ENCODE measurements at regions not wholly inside any gene's neighbourhood (a gene's known extent, or its start where the extent isn't known, plus 50 kb on each side); places are given as distances from the start of the nearest gene placed in this dataset.

- Histone ChIP-seq H3K27ac (ENCODE audit: low read length) (no peak overlapping the region), H3K4me3 (ENCODE audit: low read length) (no peak overlapping the region), H2AFZ (ENCODE audit: low read length) (no peak overlapping the region)
These were observed 195.6 kb upstream of the COPS8 start for GRCh38 chr2:236889791-236890704.

GRCh38 chr2:236892721-236893120, 193.0 kb upstream of the COPS8 start:
- no peak overlapping the region for H3K27ac ChIP-seq (ENCODE audit: low read length)
- no peaks in the 10 kb centered on the region for H3K79me2 ChIP-seq (ENCODE audit: low read length)
- no peak for DNase-seq
- no peak overlapping the region for H3K4me2 ChIP-seq (ENCODE audit: low read depth, low read length)
- H3K36me3 ChIP-seq (replicated peaks; ENCODE audit: insufficient read depth, low read length), result no peaks in the 10 kb centered on the region
- H4K20me1 ChIP-seq (ENCODE audit: insufficient read depth, low read length), result no peaks in the 10 kb centered on the region
- no peak overlapping the region for H3K4me3 ChIP-seq (ENCODE audit: low read length)
- no peak overlapping the region for H2AFZ ChIP-seq (ENCODE audit: low read length)
- H3K9me2 ChIP-seq (replicated peaks; ENCODE audit: insufficient read depth, low read length), result no peaks in the 10 kb centered on the region
- H3K4me1 ChIP-seq (ENCODE audit: low read length), result no peaks in the 10 kb centered on the region
- H3K9ac ChIP-seq (ENCODE audit: low read length), result no peak overlapping the region
- H3K9me3 ChIP-seq (replicated peaks; ENCODE audit: insufficient read depth, low read length), result no peaks in the 10 kb centered on the region
- no peaks in the 10 kb centered on the region for H3F3A ChIP-seq (ENCODE audit: insufficient read depth, low read length)
- TF ChIP-seq EZH2 (optimal IDR thresholded peaks at IDR 0.05; ENCODE audit: low read depth, low read length), result no peak
- no peak for TF ChIP-seq EZH2phosphoT487 (IDR thresholded peaks at IDR 0.05; ENCODE audit: low read length)
- no peak for TF ChIP-seq CTCF (IDR thresholded peaks at IDR 0.05; ENCODE audit: low read length)
- no peaks in the 10 kb centered on the region for H3K27me3 ChIP-seq (replicated peaks; ENCODE audit: insufficient read depth, low read length)

More at GRCh38 chr2:236889791-236890704, 195.6 kb upstream of the COPS8 start:
- Histone ChIP-seq H3K9me2 (replicated peaks; ENCODE audit: insufficient read depth, low read length) (no peaks in the 10 kb centered on the region), H3K9me3 (replicated peaks; ENCODE audit: insufficient read depth, low read length) (no peaks in the 10 kb centered on the region), H3K4me2 (ENCODE audit: low read depth, low read length) (no peak overlapping the region), H3F3A (ENCODE audit: insufficient read depth, low read length) (no peaks in the 10 kb centered on the region), H3K27me3 (replicated peaks; ENCODE audit: insufficient read depth, low read length) (no peaks in the 10 kb centered on the region), H3K9ac (ENCODE audit: low read length) (no peak overlapping the region), H3K36me3 (replicated peaks; ENCODE audit: insufficient read depth, low read length) (no peaks in the 10 kb centered on the region), H4K20me1 (ENCODE audit: insufficient read depth, low read length) (no peaks in the 10 kb centered on the region), H3K79me2 (ENCODE audit: low read length) (no peaks in the 10 kb centered on the region), H3K4me1 (ENCODE audit: low read length) (no peaks in the 10 kb centered on the region)
- TF ChIP-seq EZH2 (optimal IDR thresholded peaks at IDR 0.05; ENCODE audit: low read depth, low read length) (no peak), CTCF (IDR thresholded peaks at IDR 0.05; ENCODE audit: low read length) (no peak), EZH2phosphoT487 (IDR thresholded peaks at IDR 0.05; ENCODE audit: low read length) (no peak)
- DNase-seq, result no peak

GRCh38 chr2:236894791-236895190, 190.9 kb upstream of the COPS8 start:
- H3K4me2 ChIP-seq (ENCODE audit: low read depth, low read length), result no peak overlapping the region
- DNase-seq, result no peak
- H3K27ac ChIP-seq (ENCODE audit: low read length), result no peak overlapping the region
- no peaks in the 10 kb centered on the region for H3K27me3 ChIP-seq (replicated peaks; ENCODE audit: insufficient read depth, low read length)
- no peak overlapping the region for H3K9ac ChIP-seq (ENCODE audit: low read length)
- H3K9me2 ChIP-seq (replicated peaks; ENCODE audit: insufficient read depth, low read length), result no peaks in the 10 kb centered on the region
- no peaks in the 10 kb centered on the region for H4K20me1 ChIP-seq (ENCODE audit: insufficient read depth, low read length)
- no peak overlapping the region for H3K4me3 ChIP-seq (ENCODE audit: low read length)
- no peaks in the 10 kb centered on the region for H3K9me3 ChIP-seq (replicated peaks; ENCODE audit: insufficient read depth, low read length)
- no peak overlapping the region for H2AFZ ChIP-seq (ENCODE audit: low read length)
- H3K79me2 ChIP-seq (ENCODE audit: low read length), result no peaks in the 10 kb centered on the region
- H3F3A ChIP-seq (ENCODE audit: insufficient read depth, low read length), result no peaks in the 10 kb centered on the region
- TF ChIP-seq EZH2phosphoT487 (IDR thresholded peaks at IDR 0.05; ENCODE audit: low read length), result no peak
- TF ChIP-seq CTCF (IDR thresholded peaks at IDR 0.05; ENCODE audit: low read length), result no peak
- TF ChIP-seq EZH2 (optimal IDR thresholded peaks at IDR 0.05; ENCODE audit: low read depth, low read length), result no peak
- peaks cover 7% of the 10 kb centered on the region for H3K4me1 ChIP-seq (ENCODE audit: low read length)
- H3K36me3 ChIP-seq (replicated peaks; ENCODE audit: insufficient read depth, low read length), result no peaks in the 10 kb centered on the region
